Coronary artery (tissue), 2 donors: ENCODE measurements at regions not wholly inside any gene's neighbourhood (a gene's known extent, or its start where the extent isn't known, plus 50 kb on each side); places are given as distances from the start of the nearest gene placed in this dataset.

ENCODE experiments used
- DNase-seq: peaks from one replicate; pipeline ENCODE4 v3.0.0-alpha.2; 2017; ENCODE audit warnings: low spot score
- H3K27ac ChIP-seq, 2 donors: fragments of 200-600 bp; sonication (generic); one replicate each; pipeline ENCODE4 v1.5.1; 2016 to 2019
- H3K4me3 ChIP-seq: fragments of 200-600 bp; sonication (generic); 2 replicates; pipeline ENCODE4 v1.5.1; 2016; ENCODE audit warnings: mild to moderate bottlenecking, moderate library complexity
- CTCF ChIP-seq: fragments of 200-600 bp; sonication (generic); IDR thresholded peaks from one replicate; pipeline ENCODE4 v1.5.1; 2019; ENCODE audit warnings: antibody characterized with exemption

- H3K27ac ChIP-seq: no peak overlapping the region
- no peak for TF ChIP-seq CTCF
- DNase-seq: no peak
- H3K4me3 ChIP-seq: no peak overlapping the region
These were observed 252.3 kb upstream of the ZP4 start for GRCh38 chr1:238143038-238143437.

- no peak for DNase-seq
These were observed 250.6 kb upstream of the ZP4 start for GRCh38 chr1:238141353-238141752.

GRCh38 chr1:238139713-238140112, 249.0 kb upstream of the ZP4 start:
- Histone ChIP-seq H3K27ac (no peak overlapping the region), H3K4me3 (no peak overlapping the region)
- TF ChIP-seq CTCF: no peak
- DNase-seq: no peak

More at GRCh38 chr1:238141353-238141752, 250.6 kb upstream of the ZP4 start:
- no peak overlapping the region for H3K4me3 ChIP-seq
- H3K27ac ChIP-seq: no peak overlapping the region
- TF ChIP-seq CTCF: no peak

- no peak for DNase-seq
- TF ChIP-seq CTCF: no peak
These were observed 247.4 kb upstream of the ZP4 start for GRCh38 chr1:238138059-238138626.

GRCh38 chr1:238135708-238136664, 245.3 kb upstream of the ZP4 start:
- H3K27ac ChIP-seq: no peak overlapping the region
- H3K4me3 ChIP-seq: no peak overlapping the region
- DNase-seq: no peak
- TF ChIP-seq CTCF: no peak

More at GRCh38 chr1:238138059-238138626, 247.4 kb upstream of the ZP4 start:
- H3K4me3 ChIP-seq: no peak overlapping the region
- no peak overlapping the region for H3K27ac ChIP-seq

- DNase-seq: no peak
- no peak overlapping the region for H3K27ac ChIP-seq
- no peak overlapping the region for H3K4me3 ChIP-seq
- no peak for TF ChIP-seq CTCF
These were observed 239.0 kb upstream of the ZP4 start for GRCh38 chr1:238129677-238130076.
